HG03095 (cell line): ENCODE measurements at regions not wholly inside any gene's neighbourhood (a gene's known extent, or its start where the extent isn't known, plus 50 kb on each side); places are given as distances from the start of the nearest gene placed in this dataset.
"Not testable (repeated sequence)": the region's sequence is repeated elsewhere in the genome, so short reads cannot be mapped to it uniquely, and the experiment has no call there.

ENCODE experiments used
- ATAC-seq: cut with Tn5 transposase; IDR thresholded peaks from one replicate; pipeline ENCODE4 v1.9.1; 2021; ENCODE audit warnings: moderate library complexity; ENCODE audit not compliant: unreplicated experiment

DNA sequence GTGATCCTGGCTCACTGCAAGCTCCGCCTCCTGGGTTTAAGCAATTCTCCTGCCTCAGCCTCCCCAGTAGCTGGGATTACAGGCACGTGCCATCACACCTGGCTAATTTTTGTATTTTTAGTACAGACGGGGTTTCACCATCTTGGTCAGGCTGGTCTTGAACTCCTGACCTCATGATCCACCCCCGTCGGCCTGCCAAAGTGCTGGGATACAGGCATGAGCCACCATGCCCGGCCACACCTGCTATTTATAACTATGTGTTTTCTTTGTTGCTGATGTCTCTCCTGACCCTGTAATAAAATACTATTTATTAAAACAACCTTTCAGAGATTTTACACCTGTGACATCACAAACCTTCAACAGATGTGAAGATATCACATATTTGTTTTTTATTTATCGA is 736.5 kb upstream of the PCDH15 start:
- ATAC-seq, result not testable (repeated sequence)

DNA sequence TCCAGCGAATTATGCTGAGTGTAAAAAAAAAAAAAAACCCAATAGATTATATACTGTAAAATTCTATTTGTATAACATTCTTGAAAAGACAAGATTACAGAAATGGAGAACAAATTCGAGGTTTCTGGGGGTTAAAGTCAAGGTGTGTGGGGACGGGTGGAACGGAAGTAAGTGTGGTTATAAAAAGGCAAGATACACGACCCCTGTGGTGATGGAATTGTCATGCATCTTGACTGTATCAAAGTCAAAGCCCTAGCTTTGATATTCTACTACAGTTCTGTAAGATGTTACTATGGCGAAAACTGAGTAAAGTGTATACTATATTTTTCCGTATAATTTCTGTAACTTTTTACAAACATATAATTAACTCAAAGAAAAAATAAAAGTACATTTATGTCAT is 718.2 kb upstream of the PCDH15 start:
- no peak for ATAC-seq

DNA sequence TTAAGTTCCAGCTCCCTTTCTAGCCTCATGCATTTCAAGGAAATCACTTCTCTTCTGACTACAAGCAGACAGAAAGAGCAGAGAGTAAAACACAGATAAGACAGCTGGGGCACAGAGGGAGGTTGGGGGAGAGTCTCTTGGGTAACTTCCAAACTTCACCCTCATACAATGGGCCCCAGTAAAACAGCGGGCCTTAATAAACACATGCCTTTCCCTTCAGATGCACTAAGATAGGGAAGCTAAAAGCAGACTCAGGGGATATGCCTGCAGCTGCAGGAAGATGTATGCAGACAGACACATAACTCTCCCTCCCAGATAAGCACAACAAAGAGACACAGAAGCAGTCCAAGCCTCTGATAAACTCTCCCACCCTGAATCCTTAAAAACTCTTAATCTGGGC is 717.4 kb upstream of the PCDH15 start:
- not testable (repeated sequence) for ATAC-seq

DNA sequence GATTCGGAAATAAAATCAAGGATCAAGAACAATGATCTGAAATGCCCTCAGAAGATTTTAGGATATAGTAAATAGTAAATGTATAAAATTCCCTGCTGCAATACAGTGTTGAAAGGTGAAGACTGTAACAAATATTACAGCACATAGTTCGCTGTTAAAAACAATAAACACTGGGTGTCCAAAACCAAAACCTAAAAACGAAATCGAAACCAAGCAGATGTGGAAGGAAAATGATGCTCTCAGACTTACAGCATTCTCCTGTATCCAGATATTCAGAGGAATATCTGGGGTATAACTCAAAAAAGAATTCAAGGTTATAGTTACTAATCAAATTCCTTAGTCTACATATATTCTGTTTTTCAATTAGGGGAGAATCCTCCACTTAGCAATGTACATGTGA is 708.1 kb upstream of the PCDH15 start:
- ATAC-seq, result no peak

DNA sequence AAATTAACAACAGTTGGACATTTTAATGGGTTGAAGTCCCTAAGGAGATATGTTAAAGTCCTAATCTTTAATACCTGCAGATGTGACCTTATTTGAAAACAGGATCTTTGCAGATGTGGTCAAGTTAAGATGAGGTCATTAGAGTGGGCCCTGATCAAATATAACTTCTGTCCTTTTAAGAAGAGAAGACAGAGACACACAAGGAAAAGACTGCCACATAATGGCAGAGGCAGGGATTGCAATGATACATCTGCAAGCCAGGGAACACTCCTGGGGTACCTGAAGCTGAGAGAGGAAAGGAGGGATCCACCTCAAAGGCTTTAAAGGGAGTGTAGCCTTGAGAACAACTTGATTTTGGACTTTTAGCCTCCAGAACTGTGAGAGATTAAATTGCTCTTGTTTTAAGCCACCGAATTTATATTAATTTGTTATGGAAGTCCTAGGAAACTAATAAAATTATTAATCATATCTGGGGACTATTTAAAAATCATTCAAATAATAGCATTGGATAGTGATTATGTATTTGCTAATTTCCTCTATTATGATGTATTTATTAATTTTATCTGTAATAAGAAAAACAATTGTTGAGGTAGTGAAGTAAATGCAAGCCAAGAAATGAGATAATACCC is 700.0 kb upstream of the PCDH15 start:
- ATAC-seq, result peak; percentile 69

DNA sequence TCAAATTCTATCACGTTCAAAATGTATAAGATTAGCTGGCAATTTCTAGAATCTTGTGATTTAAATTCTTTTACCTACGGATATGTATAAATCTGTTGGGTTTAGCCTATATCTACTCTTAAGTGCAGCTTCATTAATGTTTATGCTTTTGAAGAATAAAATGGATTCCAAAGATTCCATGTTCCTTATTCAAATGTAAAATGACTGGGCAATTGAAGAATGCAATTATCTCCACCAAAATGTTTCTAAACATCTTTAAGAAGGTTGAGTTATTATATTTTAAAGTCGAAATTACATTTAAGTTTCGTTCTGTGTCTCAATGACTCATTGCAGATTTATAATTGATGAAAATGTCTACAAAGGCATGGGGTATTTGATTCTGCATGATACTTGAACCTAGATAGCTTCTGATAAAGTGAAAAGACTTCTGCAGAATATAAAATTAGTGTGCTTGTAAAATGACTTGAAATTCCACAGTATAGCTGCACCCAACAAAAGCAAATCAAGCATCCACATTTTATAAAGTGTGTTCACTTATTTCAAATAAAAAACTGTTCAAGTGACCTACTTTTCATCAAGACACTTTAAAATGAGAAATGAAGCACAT is 697.0 kb upstream of the PCDH15 start:
- no peak for ATAC-seq

DNA sequence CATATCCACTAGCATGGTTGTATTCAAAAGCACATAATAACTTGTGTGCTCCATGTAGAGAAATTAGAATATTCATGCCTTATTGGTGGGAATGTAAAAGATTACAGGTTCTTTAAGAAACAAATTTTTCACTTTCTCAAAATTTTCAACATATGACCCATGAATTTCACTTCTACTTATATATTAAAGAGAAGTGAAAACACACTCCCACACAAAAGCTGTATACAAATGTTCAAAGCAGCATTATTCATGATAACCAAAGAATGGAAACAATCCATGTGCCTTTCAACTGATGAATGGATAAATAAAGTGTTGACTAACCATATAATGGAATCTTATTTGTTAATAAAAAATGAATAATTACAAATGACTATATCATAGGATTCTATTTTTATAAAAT is 694.5 kb upstream of the PCDH15 start:
- no peak for ATAC-seq

DNA sequence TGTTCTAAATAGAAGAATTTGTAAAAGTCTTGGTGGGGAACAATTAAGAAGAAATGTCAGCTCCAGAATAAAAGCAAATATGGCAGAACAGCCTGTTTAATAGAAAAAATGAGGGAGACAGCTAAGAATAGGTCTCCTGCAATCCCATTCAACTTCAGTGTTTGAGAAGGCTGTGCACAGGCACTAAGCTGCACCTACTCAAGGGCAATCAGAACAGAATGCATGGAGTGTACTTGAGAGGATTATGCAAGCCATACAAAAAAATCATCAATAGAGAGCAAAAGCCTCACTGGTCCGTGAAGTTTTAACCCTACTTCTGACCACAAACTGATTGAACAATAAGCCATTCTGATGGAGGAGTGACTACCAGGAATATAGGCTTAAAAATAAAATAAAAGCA is 690.7 kb upstream of the PCDH15 start:
- no peak for ATAC-seq

DNA sequence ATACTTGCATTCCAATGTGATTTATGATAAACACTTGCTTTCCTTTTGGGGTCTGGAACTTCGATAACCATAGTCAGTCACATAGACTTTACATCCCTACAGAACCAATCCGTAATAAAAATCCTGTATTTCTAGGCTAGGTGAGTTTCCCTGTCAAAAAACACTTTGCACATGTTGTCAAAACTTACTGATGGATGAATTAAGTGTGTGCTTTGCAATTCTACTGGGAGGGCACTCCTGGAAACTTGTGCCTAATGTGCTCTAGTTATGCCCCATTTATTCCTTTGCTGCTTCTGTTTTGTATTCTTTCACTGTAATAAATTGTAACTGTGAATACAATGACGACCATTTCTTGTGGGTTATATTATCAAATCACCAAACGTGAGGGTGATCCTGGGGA is 684.8 kb upstream of the PCDH15 start:
- no peak for ATAC-seq

DNA sequence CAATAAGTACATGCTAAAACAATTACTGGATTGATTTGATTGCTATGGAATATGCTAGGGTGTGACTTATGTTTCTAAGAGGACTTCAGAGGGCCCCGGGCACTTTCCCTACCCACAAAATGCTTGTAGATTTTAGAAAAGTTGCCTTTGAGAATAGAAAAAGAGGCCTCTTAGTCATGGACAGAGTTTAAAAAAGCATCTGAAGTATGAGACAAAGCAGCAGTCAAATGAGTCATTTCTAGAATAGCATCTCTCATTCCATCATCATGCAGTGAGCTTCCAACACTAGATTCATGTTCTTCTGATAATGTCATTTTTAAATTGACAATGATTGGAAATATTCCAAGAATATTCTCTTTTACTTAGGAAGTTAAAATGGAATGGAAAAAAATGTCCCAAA is 675.1 kb upstream of the PCDH15 start:
- ATAC-seq, result no peak

DNA sequence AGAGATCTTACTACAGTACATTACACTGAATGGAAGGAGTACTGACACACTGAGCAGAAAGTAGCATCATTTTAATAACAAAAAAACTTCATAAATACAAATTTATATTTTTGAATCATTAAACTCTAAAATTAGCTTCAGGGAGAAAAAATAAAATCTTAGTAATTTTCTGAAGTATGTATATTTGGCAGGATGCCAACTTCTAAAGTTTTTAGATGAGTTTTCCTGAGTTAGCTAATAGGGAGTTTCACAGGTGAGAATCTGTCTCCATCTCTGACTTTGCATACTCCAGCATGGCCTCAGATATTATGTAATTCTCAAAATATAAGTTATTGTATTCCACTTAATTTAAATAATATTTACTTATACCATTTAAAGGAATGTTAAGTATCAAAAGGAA is 673.2 kb upstream of the PCDH15 start:
- ATAC-seq, result no peak

DNA sequence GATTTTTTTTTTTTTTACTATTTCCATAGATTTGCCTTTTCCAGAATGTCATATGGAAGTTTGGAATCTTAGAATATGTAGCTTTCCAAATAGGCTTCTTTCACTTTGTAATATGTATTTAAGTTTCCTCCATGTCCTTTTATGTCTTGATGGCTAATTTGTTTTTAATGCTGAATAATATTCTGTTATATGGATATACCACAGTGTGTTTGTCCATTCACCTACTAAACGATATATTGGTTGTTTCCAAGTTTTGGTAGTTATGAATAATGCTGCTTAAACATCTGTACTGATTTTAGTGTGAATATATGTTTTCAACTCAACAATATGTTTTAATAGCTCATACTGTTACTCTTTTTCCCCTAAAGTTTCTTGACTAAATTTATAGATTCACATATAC is 669.8 kb upstream of the PCDH15 start:
- no peak for ATAC-seq

DNA sequence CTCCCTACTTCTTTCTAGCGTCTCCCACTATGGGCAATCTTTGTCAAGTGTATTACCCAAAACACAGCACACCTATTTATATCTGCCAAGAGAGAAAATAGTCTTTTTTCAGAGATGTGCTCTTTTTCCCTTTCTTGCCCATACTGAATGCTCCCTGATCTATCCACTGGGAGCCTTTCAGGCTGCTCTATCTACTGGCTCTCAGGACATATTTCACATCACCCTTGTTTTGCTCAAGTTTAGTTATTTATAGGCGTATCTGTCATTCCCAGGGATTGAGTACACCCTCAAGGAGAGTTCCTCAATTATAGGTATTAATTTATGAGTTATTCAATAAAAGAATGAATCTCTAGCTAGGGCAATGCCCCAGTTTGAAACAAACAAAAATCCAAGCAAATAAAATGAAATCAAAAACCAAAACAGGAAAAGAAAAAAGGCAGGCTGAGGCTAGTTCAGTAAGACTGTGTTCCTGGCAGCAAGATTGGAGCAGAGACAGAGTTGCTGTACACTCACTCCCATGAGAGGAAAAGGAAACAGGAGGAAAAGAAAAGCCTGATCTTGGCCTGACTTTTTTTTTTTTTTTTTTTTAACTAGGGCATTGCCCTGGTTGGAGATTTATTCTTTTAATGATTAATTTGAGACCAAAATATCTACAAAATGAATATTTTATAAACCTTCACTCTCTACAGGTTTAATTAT is 665.9 kb upstream of the PCDH15 start:
- no peak for ATAC-seq

DNA sequence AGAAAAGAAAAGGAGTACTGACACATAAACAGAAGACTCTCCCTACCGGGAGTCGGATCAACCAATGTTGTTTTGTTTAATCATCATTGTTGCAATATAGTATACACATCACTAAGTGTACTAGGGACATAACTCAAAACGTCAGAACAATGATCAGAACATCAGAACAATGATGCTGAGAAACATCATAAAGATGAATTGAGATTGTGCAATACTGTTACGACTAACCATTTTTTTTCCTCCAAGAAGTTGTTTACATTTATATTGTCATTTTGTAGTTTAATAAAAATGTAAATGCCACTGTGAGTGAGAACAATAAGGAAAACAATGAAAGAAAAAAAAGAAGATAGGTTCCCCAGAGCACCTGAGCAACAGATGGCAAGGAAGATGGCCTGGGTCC is 663.1 kb upstream of the PCDH15 start:
- no peak for ATAC-seq

DNA sequence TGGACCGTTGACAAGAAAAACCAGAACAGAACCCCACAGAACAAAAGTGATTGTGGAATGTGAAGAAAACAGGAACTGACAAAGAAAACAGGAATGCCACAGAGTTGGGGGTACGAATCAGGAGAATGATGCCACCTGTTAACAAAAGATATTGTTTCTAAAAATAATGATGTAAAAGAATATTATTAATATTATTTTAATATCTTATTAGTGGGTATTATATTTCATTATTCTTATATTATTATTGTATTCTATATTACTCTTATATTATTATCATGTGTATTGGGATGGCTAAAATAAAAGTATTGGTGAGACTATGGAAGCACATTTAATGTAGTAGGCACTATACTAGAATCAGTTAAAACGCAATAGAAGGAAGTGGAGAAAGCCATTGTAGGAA is 659.0 kb upstream of the PCDH15 start:
- no peak for ATAC-seq

DNA sequence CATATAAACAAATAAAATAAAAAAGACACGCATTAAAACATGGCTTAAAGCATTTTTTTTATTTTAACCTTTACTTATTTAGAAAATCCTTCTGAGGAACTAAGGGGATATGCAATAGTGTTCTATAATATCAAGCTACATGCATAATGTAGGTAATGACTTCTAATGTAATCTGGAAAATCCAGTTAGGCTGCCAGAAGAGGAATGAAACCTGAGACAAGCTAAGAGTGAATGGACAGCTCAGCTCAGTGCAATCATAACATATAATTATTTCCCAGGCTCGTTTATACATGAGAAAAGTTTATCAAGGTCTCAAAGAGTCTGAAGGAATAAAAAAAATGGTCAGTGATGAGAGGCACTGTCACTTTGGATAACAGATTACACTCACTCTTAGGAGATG is 649.0 kb upstream of the PCDH15 start:
- no peak for ATAC-seq

DNA sequence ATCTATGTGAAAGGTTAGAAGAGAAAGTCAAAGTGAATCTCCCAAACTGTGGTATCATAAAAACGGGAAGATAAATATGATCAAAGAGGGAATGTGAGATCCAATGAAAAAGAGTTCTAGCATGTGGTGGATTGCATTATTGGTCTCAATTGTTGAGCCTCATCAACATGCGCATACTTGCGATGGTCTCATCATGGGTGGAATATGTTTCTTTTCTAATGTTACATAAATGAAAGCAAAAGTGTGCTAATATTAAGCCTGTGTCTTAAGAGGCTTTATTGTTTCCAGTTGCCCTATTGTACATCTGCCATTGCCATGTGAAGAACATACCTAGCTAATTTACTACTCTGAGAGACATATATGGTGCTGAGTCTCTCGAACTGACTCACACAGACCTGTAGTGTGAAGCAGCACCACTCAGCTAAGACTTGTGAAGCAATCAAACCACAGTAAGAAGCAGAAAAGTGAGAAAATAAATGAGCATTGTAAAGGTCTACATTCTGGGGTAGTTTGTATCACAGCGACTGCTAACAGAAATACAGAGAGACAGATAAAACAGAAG is 645.5 kb upstream of the PCDH15 start:
- ATAC-seq, result no peak

DNA sequence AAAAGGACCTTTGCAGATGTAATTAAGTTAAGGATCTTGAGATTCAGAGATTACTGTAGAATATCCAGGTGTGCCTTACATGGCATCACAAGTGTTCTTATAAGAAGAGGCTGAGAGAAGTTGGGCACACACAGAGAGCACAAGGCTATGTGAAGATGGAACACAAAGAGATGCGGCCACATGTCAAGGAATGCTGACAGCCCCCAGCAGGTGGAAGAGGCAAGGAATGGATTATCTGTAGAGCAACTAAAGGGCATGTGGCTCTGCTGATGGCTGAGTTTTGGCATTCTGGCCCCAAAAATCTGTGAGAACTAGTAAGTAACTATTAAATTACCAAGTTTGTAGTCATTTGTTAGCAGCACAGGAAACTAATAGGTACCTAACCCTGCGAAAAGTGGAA is 640.7 kb upstream of the PCDH15 start:
- ATAC-seq, result no peak

DNA sequence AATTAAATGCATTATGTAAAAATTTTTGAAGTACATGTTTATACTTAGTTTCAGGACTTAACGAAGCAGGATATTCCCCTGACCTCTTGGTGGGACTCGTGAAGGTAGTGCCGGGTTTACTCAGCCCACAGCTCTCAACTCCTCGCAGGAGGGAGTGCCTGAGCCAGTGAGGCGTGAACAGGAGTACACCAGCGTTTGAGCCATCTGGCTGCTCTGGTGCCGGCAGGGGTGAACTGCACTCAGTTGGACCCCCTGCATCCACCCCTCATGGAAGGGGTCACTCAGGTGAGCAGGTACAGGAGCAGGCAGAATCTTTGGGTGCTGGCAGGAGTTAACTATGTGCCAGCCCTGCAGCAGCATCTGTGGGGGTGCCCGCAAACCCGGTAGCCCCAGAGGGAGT is 625.1 kb upstream of the PCDH15 start:
- no peak for ATAC-seq

DNA sequence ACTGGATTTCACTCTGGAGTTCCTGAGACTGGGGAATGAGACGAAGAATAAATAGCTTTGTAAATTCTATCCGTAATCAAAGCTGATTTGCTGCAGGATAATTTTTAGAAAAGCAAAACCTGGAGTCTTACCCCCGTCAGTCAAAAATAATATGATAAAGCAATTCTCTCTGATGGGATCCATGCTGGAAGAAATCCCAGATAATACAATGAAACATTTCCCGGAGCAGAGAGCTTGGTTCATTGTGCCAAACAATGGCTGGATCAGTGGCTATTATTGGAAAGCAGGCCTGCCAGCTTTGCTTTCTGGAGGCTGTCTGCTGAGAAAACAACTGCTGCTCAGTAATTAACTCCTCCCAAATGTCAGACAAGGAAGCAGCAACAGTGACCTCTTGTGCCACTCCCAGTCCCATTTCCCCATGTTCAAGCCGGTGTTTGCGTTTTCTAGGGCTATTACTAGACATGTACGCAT is 609.4 kb upstream of the PCDH15 start:
- no peak for ATAC-seq

DNA sequence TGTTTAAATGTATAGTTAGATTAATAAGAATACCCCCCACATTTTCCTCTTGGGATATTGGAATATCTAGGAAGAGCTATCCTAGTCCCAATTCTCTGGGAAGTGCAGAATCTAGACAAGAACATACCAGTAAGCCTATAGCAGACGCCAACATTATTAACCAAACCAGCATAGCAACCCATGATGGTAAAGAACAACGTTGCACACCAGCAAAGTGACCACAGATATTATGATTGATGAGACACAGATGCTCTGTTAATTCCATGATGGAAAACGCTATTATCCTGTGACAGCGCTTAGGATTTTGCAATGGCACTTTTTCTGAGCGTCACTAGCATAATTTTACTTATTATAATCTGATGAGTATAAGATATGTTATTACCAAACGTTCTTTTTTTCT is 603.1 kb upstream of the PCDH15 start:
- no peak for ATAC-seq
